ENCODE measurements at regions not wholly inside any gene's neighbourhood (a gene's known extent, or its start where the extent isn't known, plus 50 kb on each side); places are given as distances from the start of the nearest gene placed in this dataset.
"Not testable (repeated sequence)": the region's sequence is repeated elsewhere in the genome, so short reads cannot be mapped to it uniquely, and the experiment has no call there.

- Mint-ChIP-seq H3K4me1 (no peaks in the 10 kb centered on the region), H3K4me3 (no peak overlapping the region), H3K36me3 (no peaks in the 10 kb centered on the region), H3K27me3 (ENCODE audit: low read depth in 2 of 2) (no peaks in the 10 kb centered on the region), H3K9me3 (peaks cover 4 to 6% of the 10 kb centered on the region in 2 donors), H3K27ac (no peak overlapping the region)
- Histone ChIP-seq H3K36me3 (ENCODE audit: control insufficient read depth, insufficient read depth, low read length) (no peaks in the 10 kb centered on the region), H3K9me3 (ENCODE audit: control insufficient read depth, insufficient read depth, low read length) (no peaks in the 10 kb centered on the region), H3K4me3 (ENCODE audit: low read length) (no peak overlapping the region), H3K27ac (ENCODE audit: low read length) (no peak overlapping the region), H3K4me1 (ENCODE audit: control insufficient read depth, insufficient read depth, low read length) (no peaks in the 10 kb centered on the region), H3K27me3 (ENCODE audit: control insufficient read depth, insufficient read depth, low read length) (no peaks in the 10 kb centered on the region)
- 78% methylated on average over 5 of the region's 5 CpGs for WGBS (ENCODE audit: insufficient coverage)
- TF ChIP-seq, protein P1, sequence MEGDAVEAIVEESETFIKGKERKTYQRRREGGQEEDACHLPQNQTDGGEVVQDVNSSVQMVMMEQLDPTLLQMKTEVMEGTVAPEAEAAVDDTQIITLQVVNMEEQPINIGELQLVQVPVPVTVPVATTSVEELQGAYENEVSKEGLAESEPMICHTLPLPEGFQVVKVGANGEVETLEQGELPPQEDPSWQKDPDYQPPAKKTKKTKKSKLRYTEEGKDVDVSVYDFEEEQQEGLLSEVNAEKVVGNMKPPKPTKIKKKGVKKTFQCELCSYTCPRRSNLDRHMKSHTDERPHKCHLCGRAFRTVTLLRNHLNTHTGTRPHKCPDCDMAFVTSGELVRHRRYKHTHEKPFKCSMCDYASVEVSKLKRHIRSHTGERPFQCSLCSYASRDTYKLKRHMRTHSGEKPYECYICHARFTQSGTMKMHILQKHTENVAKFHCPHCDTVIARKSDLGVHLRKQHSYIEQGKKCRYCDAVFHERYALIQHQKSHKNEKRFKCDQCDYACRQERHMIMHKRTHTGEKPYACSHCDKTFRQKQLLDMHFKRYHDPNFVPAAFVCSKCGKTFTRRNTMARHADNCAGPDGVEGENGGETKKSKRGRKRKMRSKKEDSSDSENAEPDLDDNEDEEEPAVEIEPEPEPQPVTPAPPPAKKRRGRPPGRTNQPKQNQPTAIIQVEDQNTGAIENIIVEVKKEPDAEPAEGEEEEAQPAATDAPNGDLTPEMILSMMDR (IDR thresholded peaks at IDR 0.05), result no peak
- intact Hi-C loops (cut with micrococcal nuclease), result no loop called here
- ATAC-seq (no peak), DNase-seq (no peak)
Measured at GRCh38 chr3:22846566-22846965, 356.6 kb upstream of the UBE2E2 start.

DNA sequence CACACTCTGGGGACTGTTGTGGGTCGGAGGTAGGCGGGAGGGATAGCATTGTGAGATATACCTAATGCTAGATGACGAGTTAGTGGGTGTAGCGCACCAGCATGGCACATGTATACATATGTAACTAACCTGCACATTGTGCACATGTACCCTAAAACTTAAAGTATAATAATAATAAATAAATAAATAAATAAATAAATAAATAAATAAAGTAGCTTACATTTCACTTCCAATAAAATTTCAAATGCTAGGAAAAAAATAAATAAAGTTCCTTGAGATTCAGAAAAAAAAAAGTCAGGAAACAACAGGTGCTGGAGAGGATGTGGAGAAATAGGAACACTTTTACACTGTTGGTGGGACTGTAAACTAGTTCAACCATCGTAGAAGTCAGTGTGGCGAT, 353.5 kb upstream of the UBE2E2 start:
- H3K27ac ChIP-seq (ENCODE audit: low read length); H3K4me1 Mint-ChIP-seq; H3K36me3 Mint-ChIP-seq; H3K9me3 ChIP-seq (ENCODE audit: control insufficient read depth, insufficient read depth, low read length); ATAC-seq; H3K36me3 ChIP-seq (ENCODE audit: control insufficient read depth, insufficient read depth, low read length); H3K4me1 ChIP-seq (ENCODE audit: control insufficient read depth, insufficient read depth, low read length); H3K27me3 ChIP-seq (ENCODE audit: control insufficient read depth, insufficient read depth, low read length); H3K4me3 ChIP-seq (ENCODE audit: low read length); DNase-seq; H3K27ac Mint-ChIP-seq; H3K27me3 Mint-ChIP-seq (ENCODE audit: low read depth in 2 of 2); H3K9me3 Mint-ChIP-seq; H3K4me3 Mint-ChIP-seq; intact Hi-C loops (cut with micrococcal nuclease): not testable (repeated sequence)
- 92% methylated on average over 2 of the region's 6 CpGs for WGBS (ENCODE audit: insufficient coverage)

- DNase-seq, result no peak
- Mint-ChIP-seq H3K9me3 (peaks cover 2 to 7% of the 10 kb centered on the region in 2 donors), H3K27me3 (ENCODE audit: low read depth in 2 of 2) (no peaks in the 10 kb centered on the region), H3K4me1 (no peaks in the 10 kb centered on the region), H3K4me3 (no peak overlapping the region), H3K36me3 (no peaks in the 10 kb centered on the region), H3K27ac (no peak overlapping the region)
- no peak overlapping the region for H3K4me3 ChIP-seq (ENCODE audit: low read length)
- 91% methylated on average over 2 of the region's 3 CpGs for WGBS (ENCODE audit: insufficient coverage)
- no peak for ATAC-seq
- TF ChIP-seq, protein P1 (IDR thresholded peaks at IDR 0.05), result no peak
- no peaks in the 10 kb centered on the region for H3K36me3 ChIP-seq (ENCODE audit: control insufficient read depth, insufficient read depth, low read length)
- no peaks in the 10 kb centered on the region for H3K27me3 ChIP-seq (ENCODE audit: control insufficient read depth, insufficient read depth, low read length)
- intact Hi-C loops (cut with micrococcal nuclease), result no loop called here
- H3K9me3 ChIP-seq (ENCODE audit: control insufficient read depth, insufficient read depth, low read length), result no peaks in the 10 kb centered on the region
- H3K4me1 ChIP-seq (ENCODE audit: control insufficient read depth, insufficient read depth, low read length), result no peaks in the 10 kb centered on the region
- H3K27ac ChIP-seq (ENCODE audit: low read length), result no peak overlapping the region
Measured at GRCh38 chr3:22856811-22857210, 346.3 kb upstream of the UBE2E2 start.

GRCh38 chr3:22858486-22858885, 344.6 kb upstream of the UBE2E2 start:
- no peak overlapping the region for H3K4me3 Mint-ChIP-seq
- ATAC-seq (no peak), DNase-seq (no peak)
- Histone ChIP-seq H3K27ac (ENCODE audit: low read length) (no peak overlapping the region), H3K9me3 (ENCODE audit: control insufficient read depth, insufficient read depth, low read length) (no peaks in the 10 kb centered on the region), H3K27me3 (ENCODE audit: control insufficient read depth, insufficient read depth, low read length) (no peaks in the 10 kb centered on the region), H3K4me3 (ENCODE audit: low read length) (no peak overlapping the region), H3K4me1 (ENCODE audit: control insufficient read depth, insufficient read depth, low read length) (no peaks in the 10 kb centered on the region), H3K36me3 (ENCODE audit: control insufficient read depth, insufficient read depth, low read length) (no peaks in the 10 kb centered on the region)
- TF ChIP-seq, protein P1 (IDR thresholded peaks at IDR 0.05), result no peak
- no peaks in the 10 kb centered on the region for H3K4me1 Mint-ChIP-seq
- intact Hi-C loops (cut with micrococcal nuclease), result no loop called here
- H3K27ac Mint-ChIP-seq, result no peak overlapping the region
- no peaks in the 10 kb centered on the region for H3K27me3 Mint-ChIP-seq (ENCODE audit: low read depth in 2 of 2)
- WGBS (ENCODE audit: insufficient coverage), result 69% methylated on average over 2 of the region's 2 CpGs
- no peaks in the 10 kb centered on the region for H3K36me3 Mint-ChIP-seq
- H3K9me3 Mint-ChIP-seq, result peaks cover 2% of the 10 kb centered on the region in 2 donors
